ENCODE measurements at regions not wholly inside any gene's neighbourhood (a gene's known extent, or its start where the extent isn't known, plus 50 kb on each side); places are given as distances from the start of the nearest gene placed in this dataset.

DNA sequence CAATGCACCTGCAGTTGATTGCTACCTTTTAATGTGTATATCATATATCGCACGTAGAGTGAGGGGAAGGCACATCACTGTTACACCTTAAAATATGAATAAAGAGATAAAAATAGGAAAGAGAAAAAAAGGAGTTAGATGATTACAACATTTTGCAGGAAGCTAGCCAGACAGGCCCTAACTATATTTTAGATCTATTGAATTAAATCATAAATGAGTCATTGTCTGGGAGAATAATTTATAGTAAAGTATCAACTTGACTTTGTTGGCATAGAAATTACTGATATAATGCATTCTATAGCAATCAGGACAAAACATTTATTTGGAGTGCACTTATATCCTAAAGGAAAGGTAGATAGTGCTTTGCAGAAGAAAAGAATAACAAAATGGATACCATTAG lies 384.9 kb upstream of the NXPH2 start:
- TF ChIP-seq MYC (IDR thresholded peaks at IDR 0.05; ENCODE audit: low read depth, low read length) (no peak), EZH2 (IDR thresholded peaks at IDR 0.05; ENCODE audit: borderline replicate concordance, low read depth, low read length, severe bottlenecking) (no peak), POLR2A (IDR thresholded peaks at IDR 0.05; ENCODE audit: low read depth, low read length) (no peak), POLR2AphosphoS5 (IDR thresholded peaks at IDR 0.05; ENCODE audit: insufficient read depth, low read depth, low read length) (no peak), JUN (IDR thresholded peaks at IDR 0.05; ENCODE audit: borderline replicate concordance, insufficient read depth, insufficient read length, low read depth) (no peak), GATA2 (IDR thresholded peaks at IDR 0.05; ENCODE audit: insufficient read depth, insufficient read length, low read depth, low read length) (no peak), FOS (IDR thresholded peaks at IDR 0.05; ENCODE audit: borderline replicate concordance, insufficient read depth, low read length) (no peak)
- TF ChIP-seq, protein P1, sequence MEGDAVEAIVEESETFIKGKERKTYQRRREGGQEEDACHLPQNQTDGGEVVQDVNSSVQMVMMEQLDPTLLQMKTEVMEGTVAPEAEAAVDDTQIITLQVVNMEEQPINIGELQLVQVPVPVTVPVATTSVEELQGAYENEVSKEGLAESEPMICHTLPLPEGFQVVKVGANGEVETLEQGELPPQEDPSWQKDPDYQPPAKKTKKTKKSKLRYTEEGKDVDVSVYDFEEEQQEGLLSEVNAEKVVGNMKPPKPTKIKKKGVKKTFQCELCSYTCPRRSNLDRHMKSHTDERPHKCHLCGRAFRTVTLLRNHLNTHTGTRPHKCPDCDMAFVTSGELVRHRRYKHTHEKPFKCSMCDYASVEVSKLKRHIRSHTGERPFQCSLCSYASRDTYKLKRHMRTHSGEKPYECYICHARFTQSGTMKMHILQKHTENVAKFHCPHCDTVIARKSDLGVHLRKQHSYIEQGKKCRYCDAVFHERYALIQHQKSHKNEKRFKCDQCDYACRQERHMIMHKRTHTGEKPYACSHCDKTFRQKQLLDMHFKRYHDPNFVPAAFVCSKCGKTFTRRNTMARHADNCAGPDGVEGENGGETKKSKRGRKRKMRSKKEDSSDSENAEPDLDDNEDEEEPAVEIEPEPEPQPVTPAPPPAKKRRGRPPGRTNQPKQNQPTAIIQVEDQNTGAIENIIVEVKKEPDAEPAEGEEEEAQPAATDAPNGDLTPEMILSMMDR (IDR thresholded peaks at IDR 0.05; ENCODE audit: extremely low read depth in 1 of 2, insufficient read depth in 1 of 2, low read depth in 1 of 2, low read length in 2 of 2) = no peak
- TF ChIP-seq, protein P2, sequence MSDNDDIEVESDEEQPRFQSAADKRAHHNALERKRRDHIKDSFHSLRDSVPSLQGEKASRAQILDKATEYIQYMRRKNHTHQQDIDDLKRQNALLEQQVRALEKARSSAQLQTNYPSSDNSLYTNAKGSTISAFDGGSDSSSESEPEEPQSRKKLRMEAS (IDR thresholded peaks at IDR 0.05; ENCODE audit: insufficient read depth, insufficient read length) = no peak
